ENCODE measurements at regions not wholly inside any gene's neighbourhood (a gene's known extent, or its start where the extent isn't known, plus 50 kb on each side); places are given as distances from the start of the nearest gene placed in this dataset.

DNA sequence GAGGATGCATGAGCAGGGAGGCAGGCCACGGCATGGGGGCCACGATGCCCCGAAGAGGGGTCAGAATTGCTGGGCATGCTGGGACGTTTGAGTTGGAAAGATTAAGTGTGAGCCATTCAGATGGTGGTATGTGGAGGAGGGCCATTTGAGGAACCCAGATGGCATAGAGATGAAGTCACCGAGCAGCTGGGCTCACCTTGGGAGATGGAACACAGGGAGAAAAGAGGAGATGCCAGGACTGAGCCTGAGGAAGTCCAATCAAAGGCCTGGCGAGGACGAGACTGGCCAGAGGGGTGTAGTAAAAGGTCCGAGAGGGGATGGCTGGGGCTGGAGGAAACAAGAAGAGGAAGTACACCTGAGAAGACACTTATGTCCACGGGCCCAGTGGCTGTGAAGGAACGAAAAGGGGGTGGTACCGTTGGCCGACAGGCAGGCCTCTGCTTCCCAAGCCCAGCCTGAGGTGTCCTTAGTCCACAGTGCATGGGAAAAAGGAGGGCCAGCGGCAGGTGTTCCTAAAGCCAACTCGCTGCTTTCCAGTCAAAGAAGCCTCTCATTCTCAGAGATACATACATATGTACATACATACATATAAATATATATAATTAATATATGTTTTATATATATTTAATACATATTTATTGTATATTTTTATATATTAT, 54.6 kb upstream of the CLCN4 start:
- TF ChIP-seq, protein P1, sequence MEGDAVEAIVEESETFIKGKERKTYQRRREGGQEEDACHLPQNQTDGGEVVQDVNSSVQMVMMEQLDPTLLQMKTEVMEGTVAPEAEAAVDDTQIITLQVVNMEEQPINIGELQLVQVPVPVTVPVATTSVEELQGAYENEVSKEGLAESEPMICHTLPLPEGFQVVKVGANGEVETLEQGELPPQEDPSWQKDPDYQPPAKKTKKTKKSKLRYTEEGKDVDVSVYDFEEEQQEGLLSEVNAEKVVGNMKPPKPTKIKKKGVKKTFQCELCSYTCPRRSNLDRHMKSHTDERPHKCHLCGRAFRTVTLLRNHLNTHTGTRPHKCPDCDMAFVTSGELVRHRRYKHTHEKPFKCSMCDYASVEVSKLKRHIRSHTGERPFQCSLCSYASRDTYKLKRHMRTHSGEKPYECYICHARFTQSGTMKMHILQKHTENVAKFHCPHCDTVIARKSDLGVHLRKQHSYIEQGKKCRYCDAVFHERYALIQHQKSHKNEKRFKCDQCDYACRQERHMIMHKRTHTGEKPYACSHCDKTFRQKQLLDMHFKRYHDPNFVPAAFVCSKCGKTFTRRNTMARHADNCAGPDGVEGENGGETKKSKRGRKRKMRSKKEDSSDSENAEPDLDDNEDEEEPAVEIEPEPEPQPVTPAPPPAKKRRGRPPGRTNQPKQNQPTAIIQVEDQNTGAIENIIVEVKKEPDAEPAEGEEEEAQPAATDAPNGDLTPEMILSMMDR (IDR thresholded peaks at IDR 0.05; ENCODE audit: insufficient read depth, low read length, poor library complexity, severe bottlenecking) = no peak
- Histone ChIP-seq H3K4me3 (replicated peaks; ENCODE audit: low read depth, low read length) (no peak overlapping the region), H3K36me3 (ENCODE audit: control insufficient read depth, insufficient read depth, low read length) (no peaks in the 10 kb centered on the region; the same call in 1 of the 2 replicates), H3K27me3 (replicated peaks; ENCODE audit: control insufficient read depth, insufficient read depth, low read length) (no peaks in the 10 kb centered on the region)
- DNase-seq (ENCODE audit: extremely low read depth, insufficient read length) = no peak

GRCh38 chrX:10103023-10103422, 53.8 kb upstream of the CLCN4 start:
- Histone ChIP-seq H3K4me3 (replicated peaks; ENCODE audit: low read depth, low read length) (no peak overlapping the region), H3K36me3 (ENCODE audit: control insufficient read depth, insufficient read depth, low read length) (no peaks in the 10 kb centered on the region; the same call in 1 of the 2 replicates), H3K27me3 (replicated peaks; ENCODE audit: control insufficient read depth, insufficient read depth, low read length) (no peaks in the 10 kb centered on the region)
- DNase-seq (ENCODE audit: extremely low read depth, insufficient read length) = no peak
- TF ChIP-seq, protein P1 (IDR thresholded peaks at IDR 0.05; ENCODE audit: insufficient read depth, low read length, poor library complexity, severe bottlenecking) = no peak

DNA sequence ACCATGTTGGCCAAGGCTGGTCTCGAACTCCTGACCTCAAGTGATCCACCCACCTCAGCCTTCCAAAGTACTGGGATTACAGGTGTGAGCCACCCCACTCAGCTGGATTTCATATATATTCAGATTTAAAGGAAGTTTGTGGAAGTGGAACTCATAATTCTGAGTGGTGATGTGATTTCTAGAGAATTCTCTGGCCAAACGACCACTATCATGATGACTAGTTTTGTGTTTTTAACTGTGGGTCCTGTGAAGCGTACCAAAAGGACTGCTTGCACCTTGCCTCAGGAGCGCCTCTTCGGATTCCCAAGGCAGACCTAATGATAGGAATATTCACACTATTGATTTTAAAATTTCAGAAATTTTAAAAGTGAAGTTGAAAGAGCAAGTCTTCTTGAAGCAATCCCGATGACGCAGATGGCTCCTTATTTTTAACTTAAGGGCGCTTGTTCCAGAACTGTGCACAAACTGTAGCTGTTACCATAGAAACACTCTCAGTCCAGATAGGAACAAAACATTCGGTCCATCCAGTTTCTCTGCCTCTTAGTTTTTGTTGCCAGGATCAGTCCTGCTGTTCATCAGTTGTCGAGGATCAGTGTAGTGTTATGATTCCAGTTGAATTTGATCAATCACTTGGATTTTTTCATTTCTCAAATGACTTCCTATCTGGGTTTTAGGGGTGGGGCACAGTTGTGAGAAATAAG, 51.7 kb upstream of the CLCN4 start:
- TF ChIP-seq, protein P1 (IDR thresholded peaks at IDR 0.05; ENCODE audit: insufficient read depth, low read length, poor library complexity, severe bottlenecking) = no peak
- DNase-seq (ENCODE audit: extremely low read depth, insufficient read length) = no peak
- H3K4me3 ChIP-seq (replicated peaks; ENCODE audit: low read depth, low read length) = no peak overlapping the region
- H3K27me3 ChIP-seq (replicated peaks; ENCODE audit: control insufficient read depth, insufficient read depth, low read length) = no peaks in the 10 kb centered on the region
- no peaks in the 10 kb centered on the region; the same call in 1 of the 2 replicates for H3K36me3 ChIP-seq (ENCODE audit: control insufficient read depth, insufficient read depth, low read length)

DNA sequence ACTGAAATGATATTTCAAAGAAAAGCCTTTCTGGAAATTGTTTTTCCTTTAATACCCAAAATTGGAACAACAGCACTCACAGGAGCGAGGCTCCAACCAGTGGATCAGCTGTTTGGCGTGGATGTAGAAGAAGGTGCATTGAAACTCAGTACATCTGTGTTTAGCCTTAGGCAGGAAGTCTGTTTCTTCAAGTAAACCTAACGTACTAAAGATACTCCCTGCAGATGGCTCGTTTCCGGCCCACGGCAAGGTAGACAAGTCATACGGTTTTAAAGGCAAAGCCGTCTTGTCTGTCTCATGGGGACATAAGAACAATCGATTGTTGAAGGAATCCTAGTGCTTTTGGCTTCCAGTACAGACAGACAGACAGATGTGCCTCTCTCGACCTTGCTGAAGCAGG, 50.0 kb upstream of the CLCN4 start:
- Histone ChIP-seq H3K4me3 (replicated peaks; ENCODE audit: low read depth, low read length) (no peak overlapping the region), H3K36me3 (ENCODE audit: control insufficient read depth, insufficient read depth, low read length) (no peaks in the 10 kb centered on the region; the same call in 1 of the 2 replicates)
- DNase-seq (ENCODE audit: extremely low read depth, insufficient read length) = peak; percentile 58

More for the DNA sequence above, 50.0 kb upstream of the CLCN4 start:
- H3K27me3 ChIP-seq (replicated peaks; ENCODE audit: control insufficient read depth, insufficient read depth, low read length) = no peaks in the 10 kb centered on the region
- TF ChIP-seq, protein P1 (IDR thresholded peaks at IDR 0.05; ENCODE audit: insufficient read depth, low read length, poor library complexity, severe bottlenecking) = no peak
